CD14-positive monocyte (primary cell): ENCODE measurements at regions not wholly inside any gene's neighbourhood (a gene's known extent, or its start where the extent isn't known, plus 50 kb on each side); places are given as distances from the start of the nearest gene placed in this dataset.

ENCODE experiments used
- DNase-seq, 3 donors: peaks; one replicate each; pipeline ENCODE4 v3.0.0-alpha.2; 2011 to 2022
- H2AFZ ChIP-seq: 2 replicates; pipeline ENCODE4 v1.6.0; 2012; ENCODE audit warnings: mild to moderate bottlenecking, low read depth, low read length, inconsistent platforms; ENCODE audit not compliant: insufficient read depth, poor library complexity, severe bottlenecking
- H3K27ac ChIP-seq, 2 donors: 1 replicate in 1 of 2; 2 replicates in 1 of 2; pipeline ENCODE4 v1.5.1; 2012 to 2013; ENCODE audit warnings: low read length in 2 of 2, control low read depth in 1 of 2, inconsistent platforms in 1 of 2, low read depth in 1 of 2, mild to moderate bottlenecking in 1 of 2
- H3K27me3 ChIP-seq, 2 donors: one replicate each; pipeline versions ENCODE4 v1.6.0 to v1.6.1; 2011 to 2013; ENCODE audit warnings: low read length in 2 of 2; ENCODE audit not compliant: control insufficient read depth in 2 of 2, insufficient read depth in 2 of 2
- H3K36me3 ChIP-seq, 2 donors: replicated peaks in 1 of 2; 1 replicate in 1 of 2; 2 replicates in 1 of 2; pipeline versions ENCODE4 v1.5.1 to v1.6.1; 2012 to 2013; ENCODE audit warnings: low read length in 2 of 2, control low read depth in 1 of 2, inconsistent platforms in 1 of 2, mild to moderate bottlenecking in 1 of 2; ENCODE audit not compliant: insufficient read depth in 2 of 2, control insufficient read depth in 1 of 2
- H3K4me1 ChIP-seq, 2 donors: 1 replicate in 1 of 2; 2 replicates in 1 of 2; pipeline versions ENCODE4 v1.5.1 to v1.6.1; 2012 to 2013; ENCODE audit warnings: low read length in 2 of 2, control low read depth in 1 of 2, inconsistent platforms in 1 of 2, mild to moderate bottlenecking in 1 of 2, moderate library complexity in 1 of 2; ENCODE audit not compliant: insufficient read depth in 2 of 2, control insufficient read depth in 1 of 2
- H3K4me2 ChIP-seq: replicated peaks from 2 replicates; pipeline ENCODE3; 2012; ENCODE audit warnings: low read length, moderate library complexity, mild to moderate bottlenecking; ENCODE audit not compliant: poor library complexity, severe bottlenecking; ENCODE audit errors: extremely low read depth
- H3K4me3 ChIP-seq, 3 experiments: fragments of 200-600 bp in 1 of 3; sonication (generic) in 1 of 3; replicated peaks in 1 of 3; 1 replicate in 2 of 3; 2 replicates in 1 of 3; pipeline ENCODE4 v1.5.1; 2011 to 2013; ENCODE audit warnings: low read length in 3 of 3, mild to moderate bottlenecking in 3 of 3, control low read depth in 2 of 3, low read depth in 2 of 3, inconsistent platforms in 1 of 3, moderate library complexity in 1 of 3
- H3K79me2 ChIP-seq: 2 replicates; pipeline ENCODE4 v1.6.0; 2012; ENCODE audit warnings: mild to moderate bottlenecking, control low read depth, inconsistent platforms, low read length, moderate library complexity; ENCODE audit not compliant: insufficient read depth
- H3K9ac ChIP-seq: 2 replicates; pipeline ENCODE4 v1.6.0; 2017; ENCODE audit warnings: low read length, mild to moderate bottlenecking; ENCODE audit not compliant: insufficient read depth, poor library complexity, severe bottlenecking
- H3K9me3 ChIP-seq, 2 donors: replicated peaks in 1 of 2; 1 replicate in 1 of 2; 2 replicates in 1 of 2; pipeline versions ENCODE4 v1.5.1 to v1.6.1; 2012 to 2013; ENCODE audit warnings: low read length in 2 of 2, control low read depth in 1 of 2; ENCODE audit not compliant: control insufficient read depth in 1 of 2, insufficient read depth in 1 of 2
- H4K20me1 ChIP-seq: 2 replicates; pipeline ENCODE4 v1.6.0; 2012; ENCODE audit warnings: mild to moderate bottlenecking, low read length, control low read depth, moderate library complexity; ENCODE audit not compliant: insufficient read depth
- H3K27ac Mint-ChIP-seq, 7 donors: one replicate each; pipeline ENCODE4 v1.8.0; 2020; ENCODE audit warnings: mild to moderate bottlenecking in 7 of 7, mixed read lengths in 7 of 7, moderate library complexity in 6 of 7, inconsistent platforms in 2 of 7
- H3K27me3 Mint-ChIP-seq, 3 donors: one replicate each; pipeline ENCODE4 v1.8.0; 2021 to 2022; ENCODE audit warnings: low read depth in 3 of 3, mild to moderate bottlenecking in 3 of 3, mixed read lengths in 3 of 3, moderate library complexity in 3 of 3, inconsistent platforms in 1 of 3
- H3K36me3 Mint-ChIP-seq, 2 donors: one replicate each; pipeline ENCODE4 v1.8.0; 2020; ENCODE audit warnings: mixed read lengths in 2 of 2, inconsistent platforms in 1 of 2, mild to moderate bottlenecking in 1 of 2
- H3K4me1 Mint-ChIP-seq: one replicate; pipeline ENCODE4 v1.8.0; 2020; ENCODE audit warnings: mild to moderate bottlenecking, mixed read lengths
- H3K4me3 Mint-ChIP-seq, 2 donors: one replicate each; pipeline ENCODE4 v1.8.0; 2020; ENCODE audit warnings: mild to moderate bottlenecking in 2 of 2, mixed read lengths in 2 of 2, moderate library complexity in 1 of 2
- H3K9me3 Mint-ChIP-seq, 7 donors: one replicate each; pipeline ENCODE4 v1.8.0; 2020 to 2022; ENCODE audit warnings: mixed read lengths in 7 of 7, mild to moderate bottlenecking in 6 of 7, moderate library complexity in 6 of 7, inconsistent platforms in 2 of 7
- WGBS: methylation state at CpG from one replicate; pipeline ENCODE4 v1.1.5; 2013; ENCODE audit warnings: missing lambda C conversion rate; ENCODE audit not compliant: insufficient coverage; 5-methylcytosine and 5-hydroxymethylcytosine counted together
- intact Hi-C, 2 donors: fragments of 100-400 bp; cut with micrococcal nuclease; formaldehyde crosslinking; loops; one replicate each; pipeline versions ENCODE4 v1.15.0 to v1.15.1; 2023
- TF ChIP-seq, protein P1 (sequence below): fragments of 200-600 bp; IDR thresholded peaks from one replicate; pipeline ENCODE4 v1.8.0; 2022; ENCODE audit warnings: antibody characterized with exemption, mild to moderate bottlenecking

DNA sequence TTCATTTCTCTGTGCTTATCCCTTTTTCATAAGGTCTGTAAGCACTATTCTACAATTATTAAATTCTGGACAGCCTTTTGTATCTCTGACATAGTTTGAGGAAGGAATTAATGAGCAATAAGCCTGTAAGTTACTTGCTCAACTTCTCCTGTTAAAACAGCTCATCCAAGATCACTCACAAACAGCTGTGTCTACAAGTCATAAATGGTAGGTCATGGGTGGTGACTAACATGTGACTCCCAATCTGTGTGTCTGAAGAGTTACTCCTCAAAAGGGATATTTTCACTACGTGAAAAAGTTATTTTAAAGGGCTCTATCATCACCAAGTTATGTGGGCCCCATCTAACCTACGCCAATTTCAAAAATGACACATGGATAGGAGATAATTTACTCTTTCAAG lies 145.2 kb upstream of the CBLB start:
- WGBS, result no CpG with 5 or more reads among the region's 2 CpGs
- H3K9me3 Mint-ChIP-seq, result peaks cover 0 to 10% (median 2%) of the 10 kb centered on the region in 7 donors
- peak overlapping the region in 2 of 7 donors; percentile 41 to 86 for H3K27ac Mint-ChIP-seq
- no peaks in the 10 kb centered on the region for H4K20me1 ChIP-seq
- no peak overlapping the region for H3K4me3 Mint-ChIP-seq
- H3K79me2 ChIP-seq, result no peaks in the 10 kb centered on the region
- intact Hi-C loops, result no loop called here
- H3K27ac ChIP-seq, result peak overlapping the region in 1 of 2 donors; percentile 56
- H3K4me2 ChIP-seq, result no peak overlapping the region
- H3K4me3 ChIP-seq, result no peak overlapping the region
- H2AFZ ChIP-seq, result no peak overlapping the region
- no peak overlapping the region for H3K9ac ChIP-seq
- peak; percentile 10 to 65 (median 50) for DNase-seq
- H3K9me3 ChIP-seq, result peaks cover 0 to 3% of the 10 kb centered on the region in 2 donors
- TF ChIP-seq, protein P1, sequence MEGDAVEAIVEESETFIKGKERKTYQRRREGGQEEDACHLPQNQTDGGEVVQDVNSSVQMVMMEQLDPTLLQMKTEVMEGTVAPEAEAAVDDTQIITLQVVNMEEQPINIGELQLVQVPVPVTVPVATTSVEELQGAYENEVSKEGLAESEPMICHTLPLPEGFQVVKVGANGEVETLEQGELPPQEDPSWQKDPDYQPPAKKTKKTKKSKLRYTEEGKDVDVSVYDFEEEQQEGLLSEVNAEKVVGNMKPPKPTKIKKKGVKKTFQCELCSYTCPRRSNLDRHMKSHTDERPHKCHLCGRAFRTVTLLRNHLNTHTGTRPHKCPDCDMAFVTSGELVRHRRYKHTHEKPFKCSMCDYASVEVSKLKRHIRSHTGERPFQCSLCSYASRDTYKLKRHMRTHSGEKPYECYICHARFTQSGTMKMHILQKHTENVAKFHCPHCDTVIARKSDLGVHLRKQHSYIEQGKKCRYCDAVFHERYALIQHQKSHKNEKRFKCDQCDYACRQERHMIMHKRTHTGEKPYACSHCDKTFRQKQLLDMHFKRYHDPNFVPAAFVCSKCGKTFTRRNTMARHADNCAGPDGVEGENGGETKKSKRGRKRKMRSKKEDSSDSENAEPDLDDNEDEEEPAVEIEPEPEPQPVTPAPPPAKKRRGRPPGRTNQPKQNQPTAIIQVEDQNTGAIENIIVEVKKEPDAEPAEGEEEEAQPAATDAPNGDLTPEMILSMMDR, result no peak
- H3K36me3 ChIP-seq, result no peaks in the 10 kb centered on the region
- peaks cover 0 to 5% of the 10 kb centered on the region in 2 donors for H3K4me1 ChIP-seq
- H3K27me3 ChIP-seq, result no peaks in the 10 kb centered on the region
- peaks cover 12% of the 10 kb centered on the region for H3K4me1 Mint-ChIP-seq
- H3K27me3 Mint-ChIP-seq, result peaks cover 0 to 2% (median 0%) of the 10 kb centered on the region in 3 donors
- H3K36me3 Mint-ChIP-seq, result no peaks in the 10 kb centered on the region

DNA sequence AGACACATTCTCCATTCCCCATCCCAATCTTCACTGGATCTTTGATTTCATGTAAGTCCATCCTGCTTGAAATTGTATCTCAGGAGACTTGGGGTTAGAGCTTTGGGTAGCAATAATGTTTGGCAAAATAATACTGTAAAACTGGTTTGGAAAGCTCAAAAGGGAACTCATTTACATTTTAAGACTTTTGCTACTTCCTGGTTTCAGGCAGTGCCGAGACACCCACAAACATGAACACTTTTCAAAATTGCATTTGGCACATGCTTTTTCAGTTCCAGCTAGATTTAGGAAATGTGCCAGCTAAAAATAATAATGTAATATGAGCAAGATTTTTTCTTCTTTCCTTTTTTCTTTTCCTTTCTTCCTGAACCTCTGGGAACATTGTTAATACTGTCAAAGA lies 145.7 kb upstream of the CBLB start:
- no peak overlapping the region for H3K9ac ChIP-seq
- H3K9me3 ChIP-seq, result peaks cover 0 to 3% of the 10 kb centered on the region in 2 donors
- no peak overlapping the region for H2AFZ ChIP-seq
- no peak overlapping the region for H3K4me3 Mint-ChIP-seq
- peaks cover 0 to 2% (median 0%) of the 10 kb centered on the region in 3 donors for H3K27me3 Mint-ChIP-seq
- intact Hi-C loops, result no loop called here
- no peaks in the 10 kb centered on the region for H3K79me2 ChIP-seq
- no peaks in the 10 kb centered on the region for H3K27me3 ChIP-seq
- H3K9me3 Mint-ChIP-seq, result peaks cover 0 to 10% (median 2%) of the 10 kb centered on the region in 7 donors
- no CpG with 5 or more reads among the region's 1 CpG for WGBS
- no peak overlapping the region for H3K4me3 ChIP-seq
- peak overlapping the region in 1 of 2 donors; percentile 56 for H3K27ac ChIP-seq
- TF ChIP-seq, protein P1, result no peak
- H3K4me1 ChIP-seq, result peaks cover 0 to 5% of the 10 kb centered on the region in 2 donors
- H3K36me3 ChIP-seq, result no peaks in the 10 kb centered on the region
- no peaks in the 10 kb centered on the region for H3K36me3 Mint-ChIP-seq
- peak in 1 of 3 donors; percentile 6 for DNase-seq
- no peak overlapping the region for H3K4me2 ChIP-seq
- H3K27ac Mint-ChIP-seq, result peak overlapping the region in 4 of 7 donors; percentile 7 to 86 (median 54)
- H4K20me1 ChIP-seq, result no peaks in the 10 kb centered on the region
- H3K4me1 Mint-ChIP-seq, result peaks cover 12% of the 10 kb centered on the region
